HepG2 (cell line): ENCODE measurements at regions not wholly inside any gene's neighbourhood (a gene's known extent, or its start where the extent isn't known, plus 50 kb on each side); places are given as distances from the start of the nearest gene placed in this dataset.

Source experiments
- BHLHE40 ChIP-seq: IDR thresholded peaks from 2 replicates; pipeline ENCODE4 v1.6.1; 2011; ENCODE audit warnings: low read length, improper control_type of control experiment
- CEBPG ChIP-seq: IDR thresholded peaks from 2 replicates; pipeline ENCODE4 v1.6.1; 2016
- FOXM1 ChIP-seq: sonication (generic); formaldehyde crosslinking; IDR thresholded peaks from 2 replicates; pipeline ENCODE4 v1.5.0; 2020; ENCODE audit warnings: missing genetic modification reagents
- HINFP ChIP-seq: sonication (generic); formaldehyde crosslinking; IDR thresholded peaks from 2 replicates; pipeline ENCODE4 v1.4.0; 2020; ENCODE audit warnings: low read depth, mild to moderate bottlenecking, missing genetic modification reagents
- SNAPC5 ChIP-seq: sonication (generic); formaldehyde crosslinking; IDR thresholded peaks from 2 replicates; pipeline ENCODE4 v1.8.1; 2023; ENCODE audit warnings: mild to moderate bottlenecking, missing genetic modification reagents, borderline replicate concordance
- SPEN ChIP-seq: sonication (generic); formaldehyde crosslinking; IDR thresholded peaks from 2 replicates; pipeline ENCODE4 v1.5.1; 2020; ENCODE audit warnings: low read depth, mild to moderate bottlenecking, missing genetic modification reagents
- TBX3 ChIP-seq: fragments of 450-650 bp; IDR thresholded peaks from 2 replicates; pipeline ENCODE4 v1.6.1; 2017; ENCODE audit warnings: antibody characterized with exemption, mild to moderate bottlenecking, inconsistent platforms, borderline replicate concordance
- TCF7L2 ChIP-seq: IDR thresholded peaks from 2 replicates; pipeline ENCODE4 v1.6.1; 2011; ENCODE audit warnings: mild to moderate bottlenecking, low read depth, low read length, moderate library complexity
- TF ChIP-seq, protein P1 (sequence below): IDR thresholded peaks from 2 replicates; pipeline ENCODE4 v1.6.1; 2016; ENCODE audit warnings: low read depth, control low read depth

GRCh38 chr19:30630289-30631032 is 258.3 kb downstream of the ZNF536 start:
- TF ChIP-seq TCF7L2 (no peak), HINFP (no peak), TBX3 (no peak), SPEN (CRISPR knock-in tag) (no peak), CEBPG (CRISPR knock-in tag) (no peak), FOXM1 (CRISPR knock-in tag) (no peak), BHLHE40 (no peak), SNAPC5 (CRISPR knock-in tag) (no peak)
- TF ChIP-seq, protein P1, sequence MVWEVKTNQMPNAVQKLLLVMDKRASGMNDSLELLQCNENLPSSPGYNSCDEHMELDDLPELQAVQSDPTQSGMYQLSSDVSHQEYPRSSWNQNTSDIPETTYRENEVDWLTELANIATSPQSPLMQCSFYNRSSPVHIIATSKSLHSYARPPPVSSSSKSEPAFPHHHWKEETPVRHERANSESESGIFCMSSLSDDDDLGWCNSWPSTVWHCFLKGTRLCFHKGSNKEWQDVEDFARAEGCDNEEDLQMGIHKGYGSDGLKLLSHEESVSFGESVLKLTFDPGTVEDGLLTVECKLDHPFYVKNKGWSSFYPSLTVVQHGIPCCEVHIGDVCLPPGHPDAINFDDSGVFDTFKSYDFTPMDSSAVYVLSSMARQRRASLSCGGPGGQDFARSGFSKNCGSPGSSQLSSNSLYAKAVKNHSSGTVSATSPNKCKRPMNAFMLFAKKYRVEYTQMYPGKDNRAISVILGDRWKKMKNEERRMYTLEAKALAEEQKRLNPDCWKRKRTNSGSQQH (CRISPR knock-in tag), result no peak
